ENCODE measurements at regions not wholly inside any gene's neighbourhood (a gene's known extent, or its start where the extent isn't known, plus 50 kb on each side); places are given as distances from the start of the nearest gene placed in this dataset.
"Not testable (repeated sequence)": the region's sequence is repeated elsewhere in the genome, so short reads cannot be mapped to it uniquely, and the experiment has no call there.

DNA sequence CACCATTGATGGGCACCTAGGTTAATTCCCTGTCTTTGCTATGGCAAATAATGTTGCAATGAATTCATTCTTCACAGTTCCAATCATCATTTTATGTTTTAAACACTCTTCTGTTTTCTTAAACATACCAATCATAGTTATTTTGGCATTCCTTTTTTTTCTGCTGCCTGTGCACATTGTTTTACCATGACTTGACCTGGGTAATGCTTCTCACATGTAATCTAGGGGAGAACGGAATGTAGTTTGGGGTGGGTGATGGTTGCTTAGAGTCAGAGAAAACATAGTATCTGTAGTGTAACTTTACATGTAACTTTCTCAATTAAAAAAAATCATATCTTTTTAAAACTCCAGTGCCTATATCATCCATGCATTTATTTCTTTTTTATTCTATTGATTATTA lies 1945.3 kb upstream of the RAG2 start:
- no peak for DNase-seq

DNA sequence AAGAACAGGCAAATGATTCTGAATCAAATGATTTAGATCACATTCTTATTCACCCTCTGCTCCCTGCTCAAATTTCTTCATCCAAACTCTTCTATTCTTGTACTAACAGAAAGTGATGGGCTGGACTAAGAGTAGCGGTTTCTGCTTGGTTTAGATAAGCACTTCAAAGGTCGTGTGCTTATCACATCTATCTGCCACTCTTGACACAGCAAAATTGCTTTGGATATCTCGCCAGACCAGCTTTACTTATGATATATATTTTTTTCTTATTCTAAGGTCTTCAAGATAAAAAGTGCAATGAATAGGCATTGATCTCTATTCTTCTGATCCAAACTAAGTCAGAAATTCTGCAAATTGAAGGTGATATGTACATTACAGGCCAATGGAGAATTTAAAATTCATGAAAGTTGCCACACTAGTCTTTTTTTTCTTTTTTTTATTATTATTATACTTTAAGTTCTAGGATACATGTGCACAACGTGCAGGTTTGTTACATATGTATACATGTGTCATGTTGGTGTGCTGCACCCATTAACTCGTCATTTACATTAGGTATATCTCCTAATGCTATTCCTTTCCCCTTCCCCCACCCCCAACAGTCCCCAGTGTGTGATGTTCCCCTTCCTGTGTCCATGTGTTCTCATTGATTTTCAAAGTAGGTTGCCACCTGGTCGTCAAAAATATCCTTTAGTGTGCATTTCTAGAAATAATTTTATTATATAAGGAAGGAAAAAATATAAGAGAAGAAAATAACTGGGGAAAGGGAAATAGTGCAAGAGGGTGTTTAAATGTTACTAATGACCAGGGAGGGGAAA lies 1941.0 kb upstream of the RAG2 start:
- no peak for DNase-seq

DNA sequence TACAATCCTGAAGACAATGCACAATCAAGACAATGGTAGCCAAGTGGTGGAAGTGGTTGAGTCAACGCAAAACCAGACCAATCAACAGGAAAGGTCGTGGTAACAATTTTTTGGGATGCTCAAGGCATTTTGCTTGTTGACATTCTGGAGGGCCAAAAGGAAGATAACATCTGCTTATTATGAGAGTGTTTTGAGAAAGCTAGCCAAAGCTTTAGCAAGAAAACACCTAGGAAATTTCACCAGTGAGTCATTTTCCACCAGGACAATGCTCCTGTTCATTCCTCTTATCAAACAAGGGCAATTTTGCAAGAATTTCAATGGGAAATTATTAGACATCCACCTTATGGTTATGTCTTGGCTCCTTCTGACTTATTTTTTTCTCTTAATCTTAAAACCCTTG lies 1932.2 kb upstream of the RAG2 start:
- no peak for DNase-seq

DNA sequence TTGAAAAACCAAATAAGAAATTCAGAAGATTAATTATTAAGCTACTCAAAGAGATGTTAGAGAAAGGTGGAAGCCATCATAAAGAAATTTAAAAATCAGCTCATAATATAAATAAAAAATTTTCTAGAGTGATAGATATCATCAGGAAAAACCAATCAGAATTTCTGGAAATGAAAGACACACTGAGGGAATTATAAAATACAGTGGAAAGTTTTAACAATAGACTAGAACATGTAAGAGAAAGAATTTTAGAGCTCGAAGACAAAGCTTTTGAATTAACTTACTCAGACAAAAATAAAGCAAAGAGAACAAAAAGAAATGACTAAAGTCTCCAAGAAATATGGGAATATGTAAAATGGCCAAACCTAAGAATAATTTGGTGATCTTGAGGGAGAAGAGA lies 1926.9 kb upstream of the RAG2 start:
- no peak for DNase-seq

DNA sequence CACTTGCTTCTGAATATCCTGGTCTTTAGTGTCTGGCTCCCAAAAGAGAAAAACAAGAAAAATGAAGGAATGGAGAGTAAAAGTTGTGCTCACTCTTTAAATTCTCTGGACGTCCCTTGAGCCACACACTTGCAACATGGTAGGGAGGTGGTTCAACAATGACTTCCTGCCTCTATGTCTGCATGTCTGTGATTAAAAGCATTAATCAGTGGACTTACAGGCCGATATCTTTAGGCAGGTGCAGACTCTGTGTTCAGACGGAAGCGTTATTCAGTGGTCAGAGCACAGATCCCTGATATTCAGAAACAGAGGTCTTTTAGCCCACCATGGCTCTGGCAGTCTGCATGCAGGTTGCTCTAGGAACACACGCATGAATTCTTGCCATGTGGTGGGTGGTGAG lies 1920.0 kb upstream of the RAG2 start:
- DNase-seq = no peak

DNA sequence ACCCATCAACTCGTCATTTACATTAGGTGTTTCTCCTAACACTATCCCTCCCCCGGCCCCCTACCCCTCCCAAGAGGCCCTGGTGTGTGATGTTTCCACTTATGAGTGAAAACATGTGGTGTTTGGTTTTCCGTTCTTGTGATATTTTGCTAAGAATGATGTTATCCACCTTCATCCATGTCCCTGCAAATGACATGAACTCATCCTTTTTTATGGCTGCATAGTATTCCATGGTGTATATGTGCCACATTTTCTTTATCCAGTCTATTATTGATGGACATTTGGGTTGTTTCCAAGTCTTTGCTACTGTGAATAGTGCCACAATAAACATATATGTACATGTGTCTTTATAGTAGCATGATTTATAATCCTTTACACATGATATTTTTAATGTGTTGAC lies 1914.8 kb upstream of the RAG2 start:
- not testable (repeated sequence) for DNase-seq

DNA sequence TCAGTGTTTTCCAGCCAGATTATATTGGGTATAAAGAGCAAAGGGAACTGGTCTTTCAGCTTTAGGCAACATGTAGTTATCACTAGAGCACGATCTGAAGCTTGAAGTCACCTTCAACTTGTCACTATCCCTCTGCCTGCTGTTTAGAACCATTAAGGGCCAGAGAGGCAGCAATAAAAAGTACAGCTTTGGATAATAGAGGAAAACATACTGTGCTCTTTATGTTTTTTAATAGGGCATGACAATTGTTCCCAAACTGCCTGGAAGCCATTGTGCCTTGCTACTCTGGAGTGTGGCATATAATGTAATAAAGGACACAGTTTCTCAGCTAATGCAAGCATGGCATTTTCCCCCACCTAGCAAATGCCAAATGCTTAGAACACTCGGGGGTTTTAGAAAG lies 1912.0 kb upstream of the RAG2 start:
- no peak for DNase-seq

DNA sequence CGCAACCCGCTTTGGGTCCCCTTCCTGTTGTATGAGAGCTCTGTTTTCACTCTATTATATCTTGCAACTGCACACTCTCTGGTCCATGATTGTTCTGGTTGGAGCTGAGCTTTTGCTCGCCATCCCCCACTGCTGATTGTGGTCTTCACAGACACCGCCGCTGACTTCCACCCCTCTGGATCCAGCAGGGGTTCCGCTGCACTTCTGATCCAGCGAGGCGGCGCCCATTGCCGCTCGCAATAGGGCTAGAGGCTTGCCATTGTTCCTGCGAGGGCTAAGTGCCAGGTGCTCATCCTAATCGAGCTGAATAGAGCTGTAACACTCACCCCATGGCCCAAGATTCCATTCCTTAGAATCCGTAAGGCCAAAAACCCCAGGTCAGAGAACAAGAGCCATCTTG lies 1905.8 kb upstream of the RAG2 start:
- DNase-seq = no peak

DNA sequence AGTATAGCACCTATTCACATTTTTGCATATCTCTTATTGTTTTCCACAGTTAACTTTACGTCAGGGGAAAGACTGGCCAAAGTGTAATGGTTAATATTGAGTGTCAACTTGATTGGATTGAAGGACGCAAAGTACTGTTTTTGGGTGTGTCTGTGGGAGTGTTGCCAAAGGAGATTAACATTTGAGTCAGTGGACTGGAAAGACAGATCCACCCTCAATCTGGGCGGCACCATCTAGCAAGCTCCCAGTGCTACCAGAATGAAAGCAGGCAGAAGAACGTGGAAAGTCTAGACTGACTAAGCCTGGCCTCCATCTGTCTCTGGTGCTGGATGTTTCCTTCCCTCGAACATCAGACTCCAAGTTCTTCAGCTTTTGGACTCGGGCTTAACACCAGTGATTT lies 1900.7 kb upstream of the RAG2 start:
- no peak for DNase-seq

DNA sequence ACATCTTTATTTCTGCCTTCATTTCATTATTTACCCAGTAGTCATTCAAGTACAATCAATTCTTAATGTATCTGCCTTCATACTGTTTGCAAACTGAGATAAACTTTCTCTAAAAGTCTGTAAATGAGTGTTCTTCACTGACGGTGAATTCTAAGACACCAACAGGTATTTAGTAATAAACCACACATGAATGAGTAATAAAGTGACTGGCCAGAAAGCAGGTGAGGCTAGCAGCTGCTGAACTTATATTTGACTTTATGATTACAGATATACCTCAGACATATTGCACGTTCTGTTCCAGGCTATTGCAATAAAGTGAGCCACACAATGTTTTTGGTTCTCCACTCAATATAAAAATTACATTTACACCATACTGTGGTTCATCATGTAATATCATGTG lies 1894.0 kb upstream of the RAG2 start:
- no peak for DNase-seq

DNA sequence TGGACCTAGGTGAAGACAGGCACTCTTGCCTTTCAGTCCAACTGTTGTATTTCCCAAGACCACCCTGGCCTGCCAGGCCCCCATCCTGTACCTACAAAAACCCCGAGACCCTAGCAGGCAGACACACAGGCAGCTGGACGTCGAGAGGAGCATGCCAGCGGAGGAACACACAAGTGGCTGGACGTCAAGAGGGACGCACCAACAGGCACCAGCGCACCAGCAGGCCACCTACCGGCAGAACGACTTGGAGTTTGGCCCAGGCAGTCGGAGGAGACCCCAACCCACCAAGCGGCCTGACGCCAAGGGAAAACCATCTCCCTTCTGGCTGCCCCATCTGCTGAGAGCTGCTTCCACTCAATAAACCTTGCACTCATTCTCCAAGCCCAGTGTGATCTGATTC lies 1883.4 kb upstream of the RAG2 start:
- no peak for DNase-seq

DNA sequence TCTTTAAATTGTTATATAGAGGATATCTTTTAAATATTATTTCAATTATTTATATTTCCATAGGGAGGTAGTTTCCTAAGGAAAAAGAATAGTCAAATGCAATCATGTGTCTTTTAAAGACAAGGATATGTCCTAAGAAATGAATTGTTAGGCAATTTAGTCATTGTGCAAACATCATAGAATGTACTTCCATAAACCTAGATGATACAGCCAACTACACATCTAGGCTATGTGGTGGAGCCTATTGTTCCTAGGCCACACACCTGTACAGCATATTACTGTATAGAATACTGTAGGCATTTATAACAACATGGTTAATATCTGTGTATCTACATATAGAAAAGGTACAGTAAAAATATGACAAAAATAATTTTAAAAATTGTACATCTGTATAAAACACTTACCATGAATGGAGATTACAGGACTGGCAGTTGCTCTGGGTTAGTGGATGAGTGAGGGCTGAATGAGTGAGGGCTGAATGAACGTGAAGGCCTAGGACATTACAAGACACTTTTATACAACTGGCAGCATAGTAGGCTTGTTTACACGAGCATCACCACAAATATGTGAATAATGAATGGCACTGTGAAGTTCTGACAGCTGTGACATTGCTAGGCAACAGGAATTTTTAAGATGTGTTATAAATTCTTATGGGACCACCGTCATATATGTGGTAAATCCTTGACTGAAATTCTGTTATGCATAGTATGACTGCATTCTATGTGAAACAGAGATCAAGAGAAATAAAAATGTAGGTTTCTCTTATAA lies 1879.0 kb upstream of the RAG2 start:
- no peak for DNase-seq

DNA sequence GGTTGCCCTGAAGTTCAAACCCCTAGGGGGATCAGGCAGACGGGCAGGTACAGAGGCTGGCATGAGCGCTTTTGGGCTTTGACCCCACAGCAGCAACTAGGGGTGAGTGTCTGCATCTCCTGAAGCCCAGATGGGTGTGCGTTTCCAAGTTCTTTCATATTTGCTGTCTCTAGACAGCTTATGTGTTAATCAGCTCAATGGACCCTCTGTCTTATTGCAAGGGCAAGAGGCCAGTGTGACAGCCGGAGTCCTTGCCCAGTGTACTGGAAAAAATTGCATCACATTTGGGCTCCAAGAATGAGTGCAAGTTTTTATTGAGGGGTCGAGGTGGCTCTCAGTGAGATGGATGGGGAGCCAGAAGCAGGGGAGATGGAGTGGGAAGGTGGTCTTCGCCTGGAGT lies 1863.7 kb upstream of the RAG2 start:
- no peak for DNase-seq

DNA sequence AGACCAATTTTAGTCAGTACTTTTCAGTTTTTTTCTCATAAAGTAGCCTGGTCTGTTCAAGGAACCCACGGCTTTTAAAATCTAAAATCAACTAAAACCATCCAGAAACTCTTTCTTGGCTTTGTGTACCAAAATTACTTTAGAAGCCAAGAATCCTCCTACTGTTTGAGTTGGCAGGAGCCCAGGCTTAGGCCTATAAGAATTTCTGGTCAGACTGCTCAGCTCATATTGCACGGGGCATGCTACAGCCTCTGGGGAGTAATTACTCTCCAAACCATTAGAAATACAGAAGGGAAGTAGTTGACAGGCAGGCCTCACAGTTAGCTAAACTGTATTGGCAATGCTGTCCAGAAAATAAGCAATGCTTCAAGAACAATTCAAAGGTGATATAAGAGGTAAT lies 1862.9 kb upstream of the RAG2 start:
- no peak for DNase-seq

DNA sequence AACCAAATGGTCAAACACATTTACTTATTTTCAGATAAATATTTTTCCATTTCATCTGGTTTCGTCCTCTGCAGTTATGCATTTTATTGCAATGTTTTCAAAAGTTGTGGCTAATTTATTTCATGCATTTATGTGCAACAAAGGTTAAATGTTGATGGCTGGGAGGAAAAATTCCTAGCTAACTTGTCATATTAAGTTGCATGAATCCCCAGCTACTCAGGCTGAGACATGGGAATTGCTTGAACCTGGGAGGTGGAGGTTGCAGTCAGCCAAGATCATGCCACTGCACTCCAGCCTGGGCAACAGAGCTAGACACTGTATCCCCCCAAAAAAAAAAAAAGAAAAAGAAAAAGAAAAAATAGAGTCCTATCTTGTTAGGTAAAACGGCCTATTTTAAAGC lies 1862.4 kb upstream of the RAG2 start:
- no peak for DNase-seq

DNA sequence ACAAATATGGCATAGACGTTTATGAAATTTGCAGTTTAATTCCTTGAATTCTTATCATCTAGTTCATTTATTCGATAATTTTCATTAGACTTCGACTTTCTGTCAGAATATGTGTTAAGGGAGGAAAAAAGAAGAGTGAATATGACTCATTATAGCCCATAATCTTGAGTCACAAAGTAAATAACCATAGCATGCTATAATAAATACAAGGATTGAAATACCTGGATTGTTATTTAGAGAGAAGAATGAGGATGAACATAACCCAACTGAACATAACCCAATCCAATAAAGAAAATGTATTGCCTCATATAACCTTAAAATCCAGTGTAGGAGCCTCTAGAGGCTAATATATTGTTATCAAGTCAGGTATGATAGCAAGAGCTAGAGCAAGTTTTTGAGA lies 1858.3 kb upstream of the RAG2 start:
- DNase-seq = no peak

DNA sequence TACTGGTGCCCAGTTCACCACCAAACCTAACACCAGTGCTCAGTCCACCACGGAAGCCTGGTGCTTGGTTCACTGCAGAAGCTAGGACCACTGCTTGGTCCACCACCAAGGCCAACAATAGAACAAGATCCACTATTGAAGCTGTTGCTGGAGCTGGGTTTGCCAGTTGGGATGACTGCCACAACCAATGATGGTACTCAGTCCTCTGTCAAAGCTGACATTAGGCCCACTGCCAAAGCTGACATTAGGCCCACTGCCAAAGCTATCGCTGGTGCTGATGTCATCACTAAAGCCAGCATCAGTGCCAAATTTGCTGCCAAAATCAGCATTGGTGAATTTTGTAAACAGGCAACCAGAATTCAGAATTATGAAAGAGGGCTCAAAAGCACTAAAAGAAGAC lies 1850.2 kb upstream of the RAG2 start:
- DNase-seq = no peak

DNA sequence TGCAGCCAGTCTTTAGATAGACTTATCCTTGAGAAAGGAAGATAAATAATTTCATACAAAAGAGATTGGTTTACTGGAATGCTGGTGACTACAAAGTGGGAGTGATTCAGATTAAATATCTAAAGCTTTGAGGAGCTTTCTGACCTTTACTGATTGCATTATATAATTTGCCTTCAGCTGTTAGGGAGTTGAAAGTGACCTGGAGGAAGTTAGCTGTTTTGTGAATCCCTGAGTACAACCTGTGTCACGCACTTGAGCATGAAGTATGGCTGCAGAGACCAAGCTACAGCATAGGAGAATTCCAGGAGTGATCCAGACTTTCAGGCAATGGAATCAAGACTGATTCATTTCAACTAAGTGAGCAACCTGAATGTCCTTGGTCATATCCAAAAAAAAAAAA lies 1848.3 kb upstream of the RAG2 start:
- no peak for DNase-seq

DNA sequence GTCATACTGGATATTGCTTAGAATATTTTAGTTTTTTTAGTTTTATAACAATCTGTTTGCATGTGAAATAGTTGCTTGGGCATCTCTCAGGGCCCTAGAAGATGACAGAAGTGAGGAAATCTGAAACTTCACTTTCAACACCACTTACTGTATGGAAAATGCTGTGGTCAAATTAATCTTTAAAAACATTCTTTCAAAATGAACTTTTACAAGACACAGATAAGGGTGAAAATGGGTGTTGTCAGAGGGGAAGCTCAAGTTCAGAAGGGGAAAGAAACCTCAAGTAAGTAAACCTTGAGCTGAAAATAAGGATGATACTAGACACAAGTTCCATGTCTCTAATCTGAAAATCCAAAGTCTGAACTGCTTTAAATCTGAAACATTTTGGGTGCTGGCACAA lies 1840.1 kb upstream of the RAG2 start:
- DNase-seq = no peak

DNA sequence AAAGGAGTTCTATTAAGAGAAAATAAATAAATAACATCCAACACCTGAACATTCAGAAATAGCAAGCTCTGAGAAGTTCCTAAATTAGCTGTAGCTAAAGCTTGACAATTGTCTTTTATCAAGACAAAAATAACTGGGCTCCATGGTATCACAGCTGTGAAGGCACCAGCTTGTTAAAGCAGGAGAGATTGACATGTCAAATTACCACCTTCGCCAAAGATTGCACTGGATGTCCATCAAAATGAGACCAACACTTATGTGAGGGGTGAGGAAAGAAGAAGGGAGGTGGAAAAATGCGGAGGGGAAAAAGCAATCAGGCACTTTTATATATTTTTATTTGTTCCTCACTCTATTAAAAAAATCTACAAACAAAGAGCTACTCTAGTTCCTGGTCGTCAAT lies 1827.5 kb upstream of the RAG2 start:
- no peak for DNase-seq

DNA sequence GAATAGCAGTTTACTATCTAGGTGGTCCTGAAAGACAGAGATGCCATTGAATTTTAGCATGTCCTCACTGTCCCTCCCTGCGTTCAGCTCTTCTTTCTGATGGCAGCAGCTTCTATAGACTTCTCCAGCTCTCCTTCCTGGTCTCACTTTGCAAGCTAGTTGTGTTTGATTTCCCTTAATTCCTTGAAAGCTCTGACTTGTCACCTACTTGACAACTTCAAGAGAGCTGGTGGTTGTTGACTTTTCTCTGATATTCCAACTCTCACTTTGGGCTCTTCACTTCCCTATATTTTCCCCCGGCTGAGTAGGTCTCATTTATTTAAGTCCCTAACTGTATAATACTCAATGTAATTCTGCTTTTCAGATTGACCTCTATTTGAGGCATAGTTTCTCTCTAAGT lies 1825.0 kb upstream of the RAG2 start:
- DNase-seq = no peak

DNA sequence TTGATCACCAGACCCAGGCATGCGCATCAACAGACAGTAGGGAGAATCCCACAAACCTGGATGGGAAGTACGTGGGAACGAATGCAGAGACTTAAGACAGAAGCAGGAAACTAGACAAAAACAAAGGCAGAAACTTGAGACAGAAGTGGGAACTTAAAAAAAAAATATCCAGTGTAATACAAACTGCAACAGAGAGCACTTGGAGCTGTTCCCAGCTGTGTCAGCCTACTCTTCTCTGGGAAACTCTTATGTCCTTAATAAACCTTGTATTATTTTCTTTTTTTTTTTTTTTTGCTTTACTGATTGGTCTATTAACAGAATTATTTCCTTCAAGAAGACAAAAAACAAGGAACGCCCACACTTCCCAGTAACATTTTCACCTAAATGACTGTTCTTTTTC lies 1818.1 kb upstream of the RAG2 start:
- DNase-seq = no peak

DNA sequence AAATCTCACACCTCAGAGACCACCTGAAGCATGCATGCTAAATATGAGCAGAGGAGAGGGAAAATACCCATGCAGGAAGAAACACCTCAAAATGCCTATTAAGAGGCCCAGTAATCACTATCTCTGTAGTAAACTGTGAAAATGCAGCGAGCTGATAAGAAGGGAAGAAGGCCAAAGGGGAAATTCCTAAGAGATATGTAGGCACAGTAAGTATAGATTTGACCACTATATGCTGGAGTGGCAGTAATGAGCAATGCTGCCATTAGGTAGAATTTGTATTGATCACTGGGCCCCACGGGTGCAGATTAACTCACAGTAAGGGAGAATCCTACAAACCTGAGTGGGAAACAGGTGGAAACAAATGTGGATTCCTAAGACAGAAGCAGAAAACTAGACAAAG lies 1813.1 kb upstream of the RAG2 start:
- DNase-seq = no peak

DNA sequence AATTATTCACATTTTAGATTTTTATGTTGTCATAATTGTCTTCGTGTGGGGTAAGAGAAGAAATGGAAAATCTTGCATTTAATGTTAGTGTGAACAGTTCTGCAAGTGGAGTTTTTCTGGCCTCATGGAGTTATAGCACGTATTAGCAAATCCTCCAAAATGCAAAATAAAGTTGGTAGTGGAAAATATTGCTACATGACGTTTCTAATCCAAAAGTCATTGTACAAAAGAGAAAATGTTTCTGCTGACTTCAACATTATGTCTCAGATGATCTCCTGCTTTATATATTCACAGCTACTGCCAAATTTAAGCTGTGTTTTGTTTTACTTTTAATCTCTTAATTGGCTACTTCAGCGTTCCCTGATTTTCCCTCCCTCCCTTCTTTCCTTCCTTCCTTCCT lies 1804.0 kb upstream of the RAG2 start:
- no peak for DNase-seq

DNA sequence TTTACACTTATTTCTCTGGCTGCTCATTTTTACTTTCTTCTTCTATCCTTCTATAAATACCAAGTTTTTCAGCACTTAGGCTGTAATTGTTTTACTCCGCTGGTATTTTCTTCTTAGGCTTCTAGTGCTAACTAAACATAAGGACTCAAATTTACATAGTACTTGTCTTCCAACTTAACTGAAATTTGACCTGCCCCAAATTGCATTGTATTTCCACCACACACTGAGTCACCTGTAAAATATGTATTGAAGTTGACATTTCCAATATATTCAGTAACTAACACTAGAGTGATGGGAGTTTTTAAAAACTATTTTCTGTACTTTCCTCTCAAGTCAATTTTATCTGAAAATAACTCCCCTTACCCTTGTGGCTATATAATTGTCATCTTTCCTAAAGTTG lies 1794.1 kb upstream of the RAG2 start:
- DNase-seq = no peak
